H9 (cell line): ENCODE measurements at regions not wholly inside any gene's neighbourhood (a gene's known extent, or its start where the extent isn't known, plus 50 kb on each side); places are given as distances from the start of the nearest gene placed in this dataset.

Experiments used
- DNase-seq: peaks from one replicate; pipeline ENCODE4 v3.0.0-alpha.2; 2017
- H2AFZ ChIP-seq: one replicate; pipeline ENCODE4 v1.6.1; 2013; ENCODE audit warnings: mild to moderate bottlenecking, low read length, control low read depth, moderate library complexity
- H2AK5ac ChIP-seq: 2 replicates; pipeline ENCODE4 v1.6.1; 2013; ENCODE audit warnings: low read length, control low read depth, mixed read lengths; ENCODE audit not compliant: insufficient read length
- H2BK120ac ChIP-seq: one replicate; pipeline ENCODE4 v1.6.1; 2013; ENCODE audit warnings: low read depth, mild to moderate bottlenecking, low read length, control low read depth, inconsistent platforms; ENCODE audit not compliant: poor library complexity, severe bottlenecking
- H2BK12ac ChIP-seq: 2 replicates; pipeline ENCODE4 v1.6.1; 2013; ENCODE audit warnings: low read length, control low read depth, mixed read lengths, low read depth; ENCODE audit not compliant: insufficient read length
- H2BK15ac ChIP-seq: 2 replicates; pipeline ENCODE4 v1.6.1; 2013; ENCODE audit warnings: low read depth, low read length, control low read depth
- H2BK20ac ChIP-seq: one replicate; pipeline ENCODE4 v1.6.1; 2013; ENCODE audit warnings: low read depth, mild to moderate bottlenecking, low read length, control low read depth, inconsistent platforms; ENCODE audit not compliant: poor library complexity, severe bottlenecking
- H2BK5ac ChIP-seq: 2 replicates; pipeline ENCODE4 v1.6.1; 2013; ENCODE audit warnings: low read length, control low read depth, mixed read lengths; ENCODE audit not compliant: insufficient read length
- H3K14ac ChIP-seq: 2 replicates; pipeline ENCODE4 v1.6.1; 2013; ENCODE audit warnings: low read length, control low read depth; ENCODE audit not compliant: insufficient read depth
- H3K18ac ChIP-seq: 2 replicates; pipeline ENCODE4 v1.6.1; 2013; ENCODE audit warnings: low read depth, mild to moderate bottlenecking, mixed read lengths, low read length, control low read depth; ENCODE audit not compliant: insufficient read length
- H3K23ac ChIP-seq: 2 replicates; pipeline ENCODE4 v1.6.1; 2013; ENCODE audit warnings: low read length, control low read depth, mixed read lengths, low read depth; ENCODE audit not compliant: insufficient read length
- H3K23me2 ChIP-seq: 2 replicates; pipeline ENCODE4 v1.6.1; 2013; ENCODE audit warnings: low read depth, mild to moderate bottlenecking, mixed read lengths, low read length, control low read depth; ENCODE audit not compliant: insufficient read length, poor library complexity, severe bottlenecking
- H3K27ac ChIP-seq: 2 replicates; pipeline ENCODE4 v1.5.1; 2013; ENCODE audit warnings: low read length, control low read depth, mixed read lengths, low read depth; ENCODE audit not compliant: insufficient read length
- H3K27me3 ChIP-seq: 2 replicates; pipeline ENCODE4 v1.6.1; 2013; ENCODE audit warnings: low read length, control low read depth, inconsistent platforms; ENCODE audit not compliant: insufficient read depth
- H3K4ac ChIP-seq: 2 replicates; pipeline ENCODE4 v1.6.1; 2013; ENCODE audit warnings: low read depth, mild to moderate bottlenecking, control low read depth, inconsistent platforms, low read length, moderate library complexity
- H3K4me1 ChIP-seq: 2 replicates; pipeline ENCODE4 v1.6.1; 2013; ENCODE audit warnings: low read length, control low read depth, inconsistent platforms; ENCODE audit not compliant: insufficient read depth
- H3K4me2 ChIP-seq: 2 replicates; pipeline ENCODE4 v1.6.1; 2013; ENCODE audit warnings: low read length, control low read depth, mixed read lengths; ENCODE audit not compliant: insufficient read length, insufficient read depth
- H3K56ac ChIP-seq: 2 replicates; pipeline ENCODE4 v1.6.1; 2013; ENCODE audit warnings: low read depth, mild to moderate bottlenecking, mixed read lengths, low read length, control low read depth; ENCODE audit not compliant: insufficient read length
- H3K79me1 ChIP-seq: 2 replicates; pipeline ENCODE4 v1.6.1; 2013; ENCODE audit warnings: low read depth, mild to moderate bottlenecking, moderate library complexity, low read length, control low read depth, inconsistent platforms; ENCODE audit not compliant: insufficient read depth, poor library complexity, severe bottlenecking
- H3K79me2 ChIP-seq: 2 replicates; pipeline ENCODE4 v1.6.1; 2013; ENCODE audit warnings: low read length, control low read depth, inconsistent platforms; ENCODE audit not compliant: insufficient read depth
- H3K9ac ChIP-seq: 2 replicates; pipeline ENCODE4 v1.6.1; 2013; ENCODE audit warnings: low read length, control low read depth, mixed read lengths; ENCODE audit not compliant: insufficient read length; ENCODE audit errors: extremely low read depth
- H3K9me3 ChIP-seq: one replicate; pipeline ENCODE4 v1.6.1; 2013; ENCODE audit warnings: low read depth, low read length, inconsistent platforms; ENCODE audit not compliant: control insufficient read depth
- H3T11ph ChIP-seq: one replicate; pipeline ENCODE4 v1.6.1; 2013; ENCODE audit warnings: mild to moderate bottlenecking, low read length, control low read depth, inconsistent platforms
- H4K20me1 ChIP-seq: one replicate; pipeline ENCODE4 v1.6.1; 2013; ENCODE audit not compliant: control insufficient read depth, insufficient read length, insufficient read depth
- H4K5ac ChIP-seq: 2 replicates; pipeline ENCODE4 v1.6.1; 2013; ENCODE audit warnings: low read depth, mild to moderate bottlenecking, mixed read lengths, low read length, control low read depth; ENCODE audit not compliant: insufficient read length
- H4K8ac ChIP-seq: replicated peaks from 2 replicates; pipeline ENCODE4 v1.6.1; 2013; ENCODE audit warnings: low read length, control low read depth, mixed read lengths, low read depth; ENCODE audit not compliant: insufficient read length
- H4K91ac ChIP-seq: 2 replicates; pipeline ENCODE4 v1.6.1; 2013; ENCODE audit warnings: low read depth, mild to moderate bottlenecking, moderate library complexity, mixed read lengths, low read length, control low read depth; ENCODE audit not compliant: insufficient read length
- H3K27ac Mint-ChIP-seq, 3 experiments: 2 replicates in 2 of 3; 3 replicates in 1 of 3; pipeline ENCODE4 v1.8.0; 2020 to 2021; ENCODE audit warnings: mixed read lengths in 3 of 3, mild to moderate bottlenecking in 1 of 3, moderate library complexity in 1 of 3
- H3K27me3 Mint-ChIP-seq: 2 replicates; pipeline ENCODE4 v1.8.0; 2021; ENCODE audit warnings: low read depth, mild to moderate bottlenecking, moderate library complexity, mixed read lengths
- H3K36me3 Mint-ChIP-seq, 3 experiments: 2 replicates in 2 of 3; 3 replicates in 1 of 3; pipeline ENCODE4 v1.8.0; 2020 to 2021; ENCODE audit warnings: low read depth in 3 of 3, mixed read lengths in 3 of 3; ENCODE audit not compliant: insufficient read depth in 1 of 3
- H3K4me1 Mint-ChIP-seq, 2 experiments: 2 replicates each; pipeline ENCODE4 v1.8.0; 2020; ENCODE audit warnings: mixed read lengths in 2 of 2
- H3K4me3 Mint-ChIP-seq, 2 experiments: 2 replicates in 1 of 2; 3 replicates in 1 of 2; pipeline ENCODE4 v1.8.0; 2020 to 2021; ENCODE audit warnings: mild to moderate bottlenecking in 2 of 2, mixed read lengths in 2 of 2, moderate library complexity in 1 of 2
- H3K9me3 Mint-ChIP-seq, 2 experiments: 2 replicates in 1 of 2; 3 replicates in 1 of 2; pipeline ENCODE4 v1.8.0; 2020; ENCODE audit warnings: mild to moderate bottlenecking in 2 of 2, mixed read lengths in 2 of 2, moderate library complexity in 1 of 2
- CTCF ChIP-seq: fragments of 200-600 bp; sonication (generic); conservative IDR thresholded peaks from 3 replicates; pipeline ENCODE4 v1.8.0; 2021; ENCODE audit warnings: antibody characterized with exemption, mild to moderate bottlenecking
- WGBS: extraction: QIAGEN DNeasy Blood & Tissue Kit; methylation state at CpG from one replicate; pipeline ENCODE4 v1.1.7; 2013; ENCODE audit warnings: missing lambda C conversion rate, low lambda C conversion rate, mixed read lengths; ENCODE audit not compliant: insufficient read length; ENCODE audit errors: extremely low coverage; 5-methylcytosine and 5-hydroxymethylcytosine counted together

DNA sequence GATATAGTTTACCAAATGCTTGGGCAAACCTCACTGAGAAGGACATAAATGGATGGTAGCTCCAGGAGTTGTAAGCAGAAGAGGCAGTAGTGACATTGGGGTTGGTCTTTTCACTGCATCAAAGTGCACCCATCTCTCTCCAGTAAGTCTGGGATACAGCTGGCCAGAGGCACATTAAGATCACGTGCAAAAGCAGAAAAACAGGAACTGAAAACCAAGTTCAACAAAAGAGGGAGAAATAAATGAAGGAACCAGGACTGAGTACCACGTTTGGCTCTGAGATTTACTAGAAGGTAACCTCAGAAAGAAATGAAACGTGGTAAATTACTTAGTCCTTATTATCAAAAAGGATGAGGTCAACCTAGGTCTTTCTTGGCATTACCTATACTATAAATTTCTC lies 259.2 kb downstream of the OSR1 start:
- no peak overlapping the region for H2AK5ac ChIP-seq
- no peak overlapping the region for H3K27ac Mint-ChIP-seq
- H2BK15ac ChIP-seq, result no peak overlapping the region
- no peak overlapping the region for H3T11ph ChIP-seq
- H3K79me1 ChIP-seq, result no peaks in the 10 kb centered on the region
- H3K4me3 Mint-ChIP-seq, result no peak overlapping the region
- H2BK120ac ChIP-seq, result no peak overlapping the region
- TF ChIP-seq CTCF, result no peak
- peaks cover 0 to under 1% of the 10 kb centered on the region in 2 experiments; a peak in 1 of 5 replicates for H3K9me3 Mint-ChIP-seq
- no peak overlapping the region for H4K91ac ChIP-seq
- no peak overlapping the region for H3K23ac ChIP-seq
- no peaks in the 10 kb centered on the region for H3K27me3 ChIP-seq
- no peaks in the 10 kb centered on the region for H3K23me2 ChIP-seq
- H3K4ac ChIP-seq, result no peak overlapping the region
- no peak overlapping the region for H3K9ac ChIP-seq
- H3K4me1 ChIP-seq, result no peaks in the 10 kb centered on the region
- WGBS, result no CpG with 5 or more reads among the region's 3 CpGs
- H2BK5ac ChIP-seq, result no peak overlapping the region
- H3K4me2 ChIP-seq, result no peak overlapping the region
- no peaks in the 10 kb centered on the region for H3K9me3 ChIP-seq
- no peak overlapping the region for H3K18ac ChIP-seq
- H3K4me1 Mint-ChIP-seq, result peaks cover 5 to 9% of the 10 kb centered on the region in 2 experiments; a peak in 3 of 4 replicates
- no peak overlapping the region for H4K5ac ChIP-seq
- H3K27ac ChIP-seq, result no peak overlapping the region
- no peaks in the 10 kb centered on the region for H3K79me2 ChIP-seq
- H4K20me1 ChIP-seq, result no peaks in the 10 kb centered on the region
- H3K14ac ChIP-seq, result no peak overlapping the region
- H3K27me3 Mint-ChIP-seq, result no peaks in the 10 kb centered on the region
- H3K56ac ChIP-seq, result no peak overlapping the region
- H3K36me3 Mint-ChIP-seq, result peaks cover 0 to 2% (median 0%) of the 10 kb centered on the region in 3 experiments; a peak in 2 of 7 replicates
- H2AFZ ChIP-seq, result no peak overlapping the region
- H4K8ac ChIP-seq, result no peak overlapping the region
- H2BK12ac ChIP-seq, result no peak overlapping the region
- H2BK20ac ChIP-seq, result no peak overlapping the region
- DNase-seq, result no peak
